IMR-90 (cell line): ENCODE measurements at regions not wholly inside any gene's neighbourhood (a gene's known extent, or its start where the extent isn't known, plus 50 kb on each side); places are given as distances from the start of the nearest gene placed in this dataset.

Experiments
- ATAC-seq: fragments of 200-7000 bp; cut with Tn5 transposase; 2 replicates; pipeline ENCODE4 v1.9.1; 2020; ENCODE audit warnings: low read depth, mild to moderate bottlenecking, moderate library complexity
- BruUV-seq: library from RNA; stranded (reverse); fragments of 400-500 nt; replicated peaks from 2 replicates; lab custom pipeline; 2021; lab: Mats Ljungman, UMichigan
- CTCF ChIA-PET: fragments of 300-600 bp; formaldehyde crosslinking; extraction: SDS; loops from one replicate; lab custom pipeline; 2021; ENCODE audit warnings: antibody characterized with exemption; lab: Yijun Ruan, JAX
- POLR2A ChIA-PET: fragments of 300-600 bp; sonication (Branson Sonifier 250); formaldehyde crosslinking; loops from one replicate; lab custom pipeline; 2022; ENCODE audit warnings: antibody characterized with exemption; ENCODE audit not compliant: unreplicated experiment; lab: Charles Lee
- DNase-seq: peaks from one replicate; pipeline ENCODE4 v3.0.0; 2013
- H2AFZ ChIP-seq: replicated peaks from 2 replicates; pipeline ENCODE3; 2013; ENCODE audit warnings: low read length, mild to moderate bottlenecking; ENCODE audit not compliant: poor library complexity
- H2AK5ac ChIP-seq: 2 replicates; pipeline ENCODE4 v1.6.1; 2013; ENCODE audit warnings: low read depth, low read length, inconsistent platforms
- H2AK9ac ChIP-seq: replicated peaks from 2 replicates; pipeline ENCODE3; 2013; ENCODE audit warnings: mild to moderate bottlenecking, low read depth, low read length, moderate library complexity; ENCODE audit not compliant: poor library complexity
- H2BK120ac ChIP-seq: 2 replicates; pipeline ENCODE4 v1.6.1; 2013; ENCODE audit warnings: low read depth, low read length, inconsistent platforms
- H2BK15ac ChIP-seq: 3 replicates; pipeline ENCODE4 v1.6.1; 2013; ENCODE audit warnings: low read depth, low read length, inconsistent platforms
- H2BK20ac ChIP-seq: 2 replicates; pipeline ENCODE4 v1.6.1; 2013; ENCODE audit warnings: low read depth, mild to moderate bottlenecking, inconsistent platforms, low read length, moderate library complexity
- H2BK5ac ChIP-seq: 2 replicates; pipeline ENCODE4 v1.6.1; 2013; ENCODE audit warnings: mild to moderate bottlenecking, low read depth, low read length, inconsistent platforms; ENCODE audit not compliant: poor library complexity, severe bottlenecking
- H3K14ac ChIP-seq: replicated peaks from 2 replicates; pipeline ENCODE4 v1.6.1; 2013; ENCODE audit warnings: low read depth, low read length, inconsistent platforms
- H3K18ac ChIP-seq: 2 replicates; pipeline ENCODE4 v1.6.1; 2013; ENCODE audit warnings: low read depth, low read length, control low read depth
- H3K23ac ChIP-seq: 2 replicates; pipeline ENCODE4 v1.6.1; 2013; ENCODE audit warnings: low read depth, low read length, inconsistent platforms
- H3K27ac ChIP-seq: 2 replicates; pipeline ENCODE4 v1.5.1; 2013; ENCODE audit warnings: mild to moderate bottlenecking, control low read depth, low read length; ENCODE audit not compliant: insufficient read depth
- H3K27me3 ChIP-seq: 2 replicates; pipeline ENCODE4 v1.6.1; 2013; ENCODE audit warnings: low read length; ENCODE audit not compliant: control insufficient read depth, insufficient read depth
- H3K36me3 ChIP-seq: 2 replicates; pipeline ENCODE4 v1.6.1; 2013; ENCODE audit warnings: low read length, mixed read lengths; ENCODE audit not compliant: control insufficient read depth, insufficient read depth
- H3K4ac ChIP-seq: 2 replicates; pipeline ENCODE4 v1.6.1; 2013; ENCODE audit warnings: low read depth, low read length, inconsistent platforms
- H3K4me1 ChIP-seq: 2 replicates; pipeline ENCODE4 v1.6.1; 2013; ENCODE audit warnings: low read length, mixed read lengths; ENCODE audit not compliant: control insufficient read depth, insufficient read depth
- H3K4me2 ChIP-seq: 2 replicates; pipeline ENCODE4 v1.6.1; 2013; ENCODE audit warnings: low read depth, mild to moderate bottlenecking, control low read depth, low read length, moderate library complexity
- H3K4me3 ChIP-seq: 2 replicates; pipeline ENCODE4 v1.5.1; 2013; ENCODE audit warnings: low read depth, mild to moderate bottlenecking, control low read depth, low read length, moderate library complexity; ENCODE audit not compliant: insufficient read depth
- H3K56ac ChIP-seq: 2 replicates; pipeline ENCODE4 v1.6.1; 2013; ENCODE audit warnings: low read length, inconsistent platforms; ENCODE audit not compliant: insufficient read depth; ENCODE audit errors: extremely low read depth
- H3K79me1 ChIP-seq, 2 experiments: 2 replicates each; pipeline ENCODE4 v1.6.1; 2013; ENCODE audit warnings: low read length in 2 of 2, inconsistent platforms in 1 of 2, low read depth in 1 of 2
- H3K9ac ChIP-seq: 2 replicates; pipeline ENCODE4 v1.6.1; 2013; ENCODE audit warnings: low read depth, low read length, control low read depth
- H3K9me1 ChIP-seq: 2 replicates; pipeline ENCODE4 v1.6.1; 2013; ENCODE audit warnings: low read length, inconsistent platforms; ENCODE audit not compliant: insufficient read depth
- H3K9me3 ChIP-seq: 2 replicates; pipeline ENCODE4 v1.6.1; 2013; ENCODE audit warnings: low read length; ENCODE audit not compliant: control insufficient read depth, insufficient read depth
- H4K20me1 ChIP-seq: 2 replicates; pipeline ENCODE4 v1.6.1; 2013; ENCODE audit warnings: low read length, inconsistent platforms; ENCODE audit not compliant: insufficient read depth
- H4K5ac ChIP-seq: 2 replicates; pipeline ENCODE4 v1.6.1; 2013; ENCODE audit warnings: mild to moderate bottlenecking, low read depth, low read length, control low read depth
- H4K8ac ChIP-seq, 2 experiments: 2 replicates each; pipeline ENCODE4 v1.6.1; 2013; ENCODE audit warnings: low read depth in 2 of 2, low read length in 2 of 2, control low read depth in 1 of 2, inconsistent platforms in 1 of 2
- H4K91ac ChIP-seq: 2 replicates; pipeline ENCODE4 v1.6.1; 2013; ENCODE audit warnings: low read depth, low read length, inconsistent platforms; ENCODE audit not compliant: insufficient read depth
- RAD21 ChIP-seq: IDR thresholded peaks from 2 replicates; pipeline ENCODE4 v1.6.1; 2012; ENCODE audit warnings: low read length, improper control_type of control experiment
- WGBS, 2 experiments: methylation state at CpG; one replicate each; pipeline versions ENCODE4 v1.1.5 to v1.1.7; 2013; ENCODE audit warnings: missing lambda C conversion rate in 2 of 2; ENCODE audit not compliant: insufficient read length in 1 of 2; ENCODE audit errors: extremely low coverage in 2 of 2; 5-methylcytosine and 5-hydroxymethylcytosine counted together
- dilution Hi-C: fragments of 300-500 bp; cut with HindIII; formaldehyde crosslinking; loops from one replicate; pipeline ENCODE4 v1.14.3; 2018; ENCODE audit warnings: low sequenced_read_pairs; ENCODE audit not compliant: unreplicated experiment
- in situ Hi-C: fragments of 300-500 bp; cut with MboI; formaldehyde crosslinking; loops from 3 replicates; pipeline ENCODE4 v1.14.3; 2019; ENCODE audit warnings: low sequenced_read_pairs, inconsistent platforms, mixed read lengths
- intact Hi-C: fragments of 100-400 bp; cut with micrococcal nuclease; formaldehyde crosslinking; loops from 2 replicates; pipeline ENCODE4 v1.10.0; 2022

GRCh38 chr16:86151239-86151851 is 252.4 kb downstream of the IRF8 start:
- ATAC-seq (peak; percentile 76), DNase-seq (no peak)
- Histone ChIP-seq H3K18ac (peak overlapping the region; percentile 48; the same call in 1 of the 2 replicates), H3K36me3 (no peaks in the 10 kb centered on the region), H2BK120ac (peak overlapping the region; percentile 85), H2AFZ (peak overlapping the region; percentile 86), H2AK9ac (no peak overlapping the region), H3K14ac (peak overlapping the region; percentile 64), H3K27me3 (no peaks in the 10 kb centered on the region), H4K5ac (peak overlapping the region; percentile 56), H3K9ac (peak overlapping the region; percentile 24), H3K4me3 (no peak overlapping the region), H4K20me1 (no peaks in the 10 kb centered on the region), H3K27ac (peak overlapping the region; percentile 78), H2BK15ac (peak overlapping the region; percentile 12; the same call in 1 of the 3 replicates), H4K91ac (peak overlapping the region; percentile 19), H3K4me1 (0 out of 2 replicates have a peak, but pooled peaks cover 6% of the 10 kb centered on the region), H3K79me1 (no peaks in the 10 kb centered on the region), H3K4me2 (no peak overlapping the region), H4K8ac (peak overlapping the region; percentile 83 to 88), H2BK20ac (peak overlapping the region; percentile 76), H3K9me3 (no peaks in the 10 kb centered on the region), H3K23ac (peak overlapping the region; percentile 22; the same call in 1 of the 2 replicates), H2AK5ac (no peak overlapping the region), H3K56ac (no peak overlapping the region; the same call in 1 of the 2 replicates), H3K4ac (peak overlapping the region; percentile 84), H3K9me1 (0 out of 2 replicates have a peak, but pooled peaks cover 3% of the 10 kb centered on the region), H2BK5ac (peak overlapping the region; percentile 33)
- no peak for TF ChIP-seq RAD21
- dilution Hi-C loops: no loop called here
- intact Hi-C loops: loop anchor here (10.0 kb wide), 1 partner anchor 353 kb away; no protein-coding TSS in a partner anchor
- no TSS peak for BruUV-seq
- ChIA-PET POLR2A (no interaction called here), CTCF (no interaction called here)
- in situ Hi-C loops: no loop called here
- WGBS, 2 experiments: 35% methylated on average over 15 of the region's 22 CpGs; no CpG with 5 or more reads in 1 of the 2 experiments
